G401.6 (cell line): ENCODE measurements at regions not wholly inside any gene's neighbourhood (a gene's known extent, or its start where the extent isn't known, plus 50 kb on each side); places are given as distances from the start of the nearest gene placed in this dataset.
"Not testable (repeated sequence)": the region's sequence is repeated elsewhere in the genome, so short reads cannot be mapped to it uniquely, and the experiment has no call there.

Experiments
- FAIRE-seq: peaks from 2 replicates; lab custom pipeline; 2012; peaks lifted over from hg19 to GRCh38; lab: Jason Lieb, UNC

DNA sequence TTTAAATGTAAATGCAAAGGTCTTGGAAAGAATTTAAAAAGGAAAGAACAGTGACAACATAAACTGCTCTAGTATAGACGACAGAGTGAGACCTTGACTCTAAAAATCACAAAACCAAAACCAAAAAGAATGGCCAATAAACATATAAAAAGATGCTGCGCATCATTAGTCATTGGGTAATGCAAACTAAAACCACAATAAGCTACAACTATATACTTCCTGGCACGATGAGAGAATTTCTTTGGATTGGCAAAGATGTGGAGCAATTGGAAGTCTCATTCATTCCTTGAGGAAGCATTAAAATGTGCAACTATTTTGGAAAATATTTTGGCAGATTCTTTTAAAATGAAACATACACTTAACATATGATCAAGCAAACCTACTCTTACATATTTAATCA is 98.7 kb upstream of the ZPLD1 start:
- no peak for FAIRE-seq

DNA sequence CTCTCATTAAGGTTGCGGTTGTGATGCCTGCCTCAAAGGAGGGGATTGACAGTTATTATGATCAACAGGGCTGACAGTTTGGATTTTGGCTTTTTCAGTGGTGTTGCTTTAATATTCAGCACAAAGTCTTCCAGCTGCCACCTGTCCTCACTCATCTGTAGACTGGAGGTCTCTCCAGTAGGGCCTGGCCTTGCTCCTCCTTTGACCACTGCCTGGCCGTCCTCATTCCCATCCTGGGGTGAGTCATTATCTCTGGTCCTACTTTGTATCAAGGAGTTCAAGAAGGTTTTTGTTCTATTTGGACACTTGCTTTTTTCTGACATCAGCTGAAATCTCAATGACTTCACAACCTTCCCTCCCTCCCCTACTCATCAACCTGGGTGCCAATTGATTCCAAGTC is 95.1 kb upstream of the ZPLD1 start:
- no peak for FAIRE-seq

DNA sequence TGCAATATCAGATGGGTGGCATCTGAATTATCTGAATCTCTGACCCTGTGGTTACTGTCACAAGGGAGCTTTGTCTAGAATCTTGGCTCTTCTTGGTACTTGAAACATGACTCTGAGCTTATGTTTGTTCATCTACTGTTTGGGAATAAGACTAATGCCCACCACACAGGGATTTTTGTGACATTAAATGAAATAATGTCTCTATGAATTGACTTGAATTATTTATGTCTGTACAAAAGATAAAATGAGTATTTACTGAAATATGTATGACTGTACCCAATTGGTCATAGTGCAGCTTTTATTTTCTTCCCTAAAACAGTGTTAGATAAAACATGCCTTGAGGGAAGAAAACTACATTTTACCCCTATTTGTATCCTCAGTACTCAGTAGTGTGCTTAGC is 87.9 kb upstream of the ZPLD1 start:
- no peak for FAIRE-seq

DNA sequence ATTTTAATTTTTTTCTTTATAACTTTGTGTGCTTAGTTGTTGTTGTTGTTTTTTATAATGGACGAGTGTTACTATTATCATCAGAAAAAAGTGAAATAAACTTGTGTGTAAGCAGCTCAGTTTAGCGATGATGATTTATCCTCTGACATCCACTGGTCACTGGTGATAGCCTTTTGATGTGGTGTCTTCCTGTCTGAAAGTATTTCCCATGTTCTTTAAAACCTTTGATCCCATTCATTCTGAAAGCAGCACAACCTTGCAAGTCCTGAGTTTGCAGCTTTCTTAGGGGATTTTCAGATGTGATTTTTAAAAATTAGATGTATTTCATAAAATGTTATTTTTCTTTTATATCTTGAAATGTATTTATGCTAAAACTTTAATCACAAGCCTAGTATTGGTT is 85.9 kb upstream of the ZPLD1 start:
- no peak for FAIRE-seq

DNA sequence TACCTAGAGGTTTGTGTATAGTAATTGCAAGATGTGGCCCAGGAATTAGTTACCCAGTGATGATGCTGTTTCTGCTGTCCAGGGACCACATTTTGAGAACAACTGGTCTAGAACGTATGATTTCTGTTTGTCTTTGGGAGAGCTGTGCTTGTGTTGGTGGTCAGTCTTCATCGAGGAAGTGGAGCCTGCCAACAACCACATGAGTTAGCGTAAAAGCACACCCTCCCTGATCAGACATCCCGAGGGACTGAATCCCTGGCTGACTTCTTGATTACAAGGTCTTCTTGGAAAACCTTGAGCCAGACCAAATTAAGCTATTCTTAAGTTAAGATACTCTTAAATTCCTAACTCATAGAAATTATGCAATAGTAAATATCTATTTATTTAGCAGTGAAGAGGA is 81.7 kb upstream of the ZPLD1 start:
- no peak for FAIRE-seq

DNA sequence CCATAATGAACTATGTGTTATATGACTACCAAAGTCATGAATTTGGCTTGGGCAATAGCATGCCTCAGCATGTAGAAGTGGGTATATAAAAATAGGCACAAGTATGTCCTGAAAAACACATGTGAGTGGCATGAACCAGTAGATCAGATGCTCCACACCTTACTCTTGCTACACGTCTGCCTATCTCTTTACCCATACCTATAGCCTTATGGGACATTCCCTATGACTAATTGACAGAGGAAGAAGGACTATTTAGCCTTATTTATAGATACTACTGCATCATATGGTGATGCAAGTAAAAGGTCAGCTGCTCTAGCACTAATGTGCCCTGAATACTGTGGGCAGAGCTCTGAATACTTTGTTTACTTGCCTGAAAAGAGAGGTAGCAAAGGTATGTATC is 81.0 kb upstream of the ZPLD1 start:
- no peak for FAIRE-seq

DNA sequence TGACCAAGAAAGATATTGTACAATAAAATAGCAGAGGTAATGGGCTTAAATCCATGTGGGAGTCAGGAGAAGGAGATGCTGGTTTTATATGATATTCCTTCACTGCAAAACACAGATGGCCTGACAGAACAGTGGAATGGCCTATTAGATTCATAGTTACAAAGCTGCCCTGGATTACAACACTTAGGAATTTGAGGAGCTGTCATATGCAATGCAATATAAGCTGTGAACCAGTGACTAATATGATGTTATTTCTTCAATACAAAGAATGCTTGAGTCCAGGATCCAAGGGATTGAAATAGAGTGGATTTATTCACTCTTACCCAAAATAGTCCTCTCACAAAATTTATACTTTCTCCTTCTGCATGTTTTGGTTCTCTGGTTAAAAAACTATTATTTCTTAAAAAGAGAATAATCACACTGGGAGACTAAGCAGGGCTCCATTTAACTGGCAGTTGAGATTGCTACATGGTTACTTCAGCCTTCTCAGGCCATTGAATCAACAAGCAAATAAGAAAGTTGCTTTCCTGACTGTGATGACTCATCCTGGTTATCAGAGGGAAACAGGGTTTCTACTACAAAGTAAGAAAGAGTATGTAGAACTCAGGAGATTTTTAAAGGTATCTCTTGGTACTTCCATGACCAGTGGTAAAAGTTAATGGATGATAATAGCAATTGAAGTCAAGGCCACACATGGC is 79.8 kb upstream of the ZPLD1 start:
- no peak for FAIRE-seq

DNA sequence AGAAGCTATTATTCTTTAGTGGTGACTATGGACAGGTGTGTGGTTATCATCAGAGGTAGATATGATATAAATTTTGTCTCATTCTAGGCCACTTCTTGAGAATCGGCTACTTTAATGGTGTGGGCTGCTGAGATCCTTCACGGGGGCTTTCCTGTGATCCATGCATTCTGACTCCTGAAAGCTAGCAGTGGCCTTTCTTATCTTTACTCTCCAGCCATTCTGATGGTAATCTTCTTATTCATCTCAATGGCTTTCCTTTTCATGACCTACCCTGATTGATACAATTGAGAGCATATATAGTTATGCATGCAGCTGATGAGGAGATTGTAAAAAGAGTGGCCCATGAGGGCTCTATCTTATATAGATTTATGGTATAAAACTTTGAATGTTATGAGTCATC is 78.3 kb upstream of the ZPLD1 start:
- FAIRE-seq, result no peak

DNA sequence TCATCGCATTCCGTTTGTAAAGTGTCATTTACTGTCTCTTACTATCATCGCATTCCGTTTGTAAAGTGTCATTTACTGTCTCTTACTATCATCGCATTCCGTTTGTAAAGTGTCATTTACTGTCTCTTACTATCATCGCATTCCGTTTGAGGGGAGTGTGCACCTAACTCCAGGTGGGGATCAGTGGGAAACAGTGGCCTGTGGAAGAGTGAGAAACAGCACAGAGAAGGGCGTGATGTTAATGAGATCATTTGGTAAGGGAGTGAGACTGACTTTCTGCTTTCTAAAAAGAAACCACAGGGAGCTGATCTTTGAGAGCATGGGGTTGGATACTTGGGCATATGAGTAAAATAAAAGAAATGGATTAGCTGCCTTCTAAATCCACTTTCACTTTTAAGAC is 77.5 kb upstream of the ZPLD1 start:
- not testable (repeated sequence) for FAIRE-seq

DNA sequence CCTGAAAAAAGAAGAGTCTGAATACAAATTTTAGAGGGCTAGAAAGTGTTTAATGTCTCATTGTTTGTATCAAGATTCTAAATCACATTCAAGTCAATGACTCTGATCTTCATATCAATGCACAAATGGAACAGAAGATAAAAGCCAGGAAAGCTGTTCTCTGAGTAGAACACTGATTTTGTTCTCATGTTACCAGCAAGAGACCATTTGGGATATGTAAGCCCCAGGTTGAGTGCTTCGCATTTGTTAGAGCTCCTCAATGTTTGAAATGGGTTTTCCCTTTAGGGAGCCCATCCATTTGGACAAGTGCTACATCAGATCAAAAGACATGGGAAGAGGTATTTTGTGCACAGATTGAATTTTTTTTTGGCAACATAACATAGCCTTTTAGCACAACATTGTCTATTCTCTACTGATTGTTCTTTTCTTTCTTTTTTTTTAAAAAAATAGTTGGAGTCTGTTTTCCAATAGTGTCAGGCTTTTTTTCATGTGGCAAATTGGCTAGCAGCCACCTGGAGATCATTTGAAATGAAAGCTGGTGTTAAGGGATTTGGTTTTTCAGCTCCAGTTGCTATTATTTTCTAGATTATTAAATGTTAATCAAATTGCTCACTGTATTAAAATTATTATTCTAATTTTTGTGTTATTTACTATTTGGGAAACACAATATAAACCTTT is 74.5 kb upstream of the ZPLD1 start:
- FAIRE-seq, result no peak

DNA sequence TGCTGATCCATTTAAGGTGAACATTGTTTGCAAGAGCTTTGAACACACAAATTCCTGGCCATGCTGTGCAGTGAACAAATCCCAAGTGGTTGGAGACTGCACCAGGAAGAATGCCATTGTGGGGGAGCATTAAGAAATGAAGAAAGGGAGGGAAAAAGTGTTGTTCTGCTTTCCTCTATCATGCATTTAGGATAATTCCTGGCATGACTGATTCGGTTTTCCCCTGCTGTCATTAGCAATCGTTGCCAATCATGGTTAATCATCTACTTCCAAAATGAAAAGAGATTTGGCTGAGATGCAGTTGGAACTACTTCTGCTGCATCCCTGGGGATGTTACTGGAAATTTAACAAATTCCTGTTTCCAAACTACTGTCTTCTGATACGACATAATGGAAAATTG is 73.7 kb upstream of the ZPLD1 start:
- FAIRE-seq, result no peak

DNA sequence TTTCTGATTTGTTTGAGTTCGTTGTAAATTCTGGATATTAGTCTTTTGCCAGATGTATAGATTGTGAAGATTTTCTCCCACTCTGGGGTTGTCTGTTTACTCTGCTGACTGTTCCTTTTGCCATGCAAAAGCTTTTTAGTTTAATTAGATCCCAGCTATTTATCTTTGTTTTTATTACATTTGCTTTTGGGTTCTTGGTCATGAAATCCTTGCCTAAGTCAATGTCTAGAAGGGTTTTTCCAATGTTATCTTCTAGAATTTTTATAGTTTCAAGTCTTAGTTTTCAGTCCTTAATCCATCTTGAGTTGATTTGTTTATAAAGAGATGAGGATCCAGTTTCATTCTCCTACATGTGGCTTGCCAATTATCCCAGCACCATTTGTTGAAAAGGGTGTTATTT is 68.7 kb upstream of the ZPLD1 start:
- FAIRE-seq, result not testable (repeated sequence)

DNA sequence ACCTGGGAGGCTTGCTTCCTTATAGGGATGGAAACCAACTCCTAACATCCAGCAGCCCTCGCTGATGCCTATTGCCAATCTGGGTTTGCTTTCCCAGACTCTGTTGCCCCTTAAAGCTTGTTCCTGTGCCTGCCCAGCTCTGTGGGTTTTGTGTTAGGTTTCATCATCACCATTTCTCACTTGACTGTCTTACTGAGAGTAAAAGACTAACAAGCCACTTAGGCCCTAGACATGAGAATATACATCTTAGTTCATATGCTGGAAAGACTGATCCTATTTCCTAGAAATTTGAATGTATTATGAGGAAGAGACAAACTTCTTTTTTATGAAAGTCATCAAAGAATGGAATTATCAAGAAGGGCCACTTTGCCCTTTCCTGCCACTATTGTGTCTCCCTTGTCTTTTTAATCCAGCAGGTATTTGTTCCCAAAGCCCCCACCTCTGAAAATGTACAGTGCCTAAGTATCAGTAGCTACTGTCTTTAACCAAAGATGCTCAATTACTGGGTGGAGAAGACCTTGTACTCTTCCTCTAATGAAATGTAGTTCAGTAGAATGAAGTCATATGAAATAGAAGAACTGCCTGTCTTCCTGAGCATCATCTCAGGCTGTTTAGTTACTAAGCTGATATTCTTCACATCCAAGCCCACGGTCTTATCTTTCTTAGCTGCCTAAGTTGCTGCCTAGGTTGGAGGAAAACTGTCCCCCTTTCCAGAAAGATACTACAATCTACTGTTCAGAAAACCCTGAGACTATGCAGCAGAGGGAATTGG is 59.8 kb upstream of the ZPLD1 start:
- no peak for FAIRE-seq

DNA sequence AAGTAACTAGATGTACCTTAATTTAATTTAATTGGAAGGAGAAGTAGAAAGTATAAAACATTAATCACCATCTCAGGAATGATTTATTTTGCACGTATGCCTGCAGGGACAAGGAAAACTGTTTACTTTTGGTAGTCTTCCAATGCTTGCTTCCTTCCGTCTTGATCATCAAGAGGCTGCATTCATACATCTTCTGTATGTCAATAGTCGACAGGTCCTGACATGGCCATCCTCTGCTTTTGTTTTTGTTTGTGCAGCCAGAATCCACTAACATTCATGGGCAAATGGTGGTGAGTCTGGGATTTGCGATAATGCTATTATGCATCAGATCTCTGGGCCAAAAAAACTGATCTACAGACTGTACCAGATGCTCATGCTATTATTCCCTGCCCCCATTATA is 56.6 kb upstream of the ZPLD1 start:
- no peak for FAIRE-seq

DNA sequence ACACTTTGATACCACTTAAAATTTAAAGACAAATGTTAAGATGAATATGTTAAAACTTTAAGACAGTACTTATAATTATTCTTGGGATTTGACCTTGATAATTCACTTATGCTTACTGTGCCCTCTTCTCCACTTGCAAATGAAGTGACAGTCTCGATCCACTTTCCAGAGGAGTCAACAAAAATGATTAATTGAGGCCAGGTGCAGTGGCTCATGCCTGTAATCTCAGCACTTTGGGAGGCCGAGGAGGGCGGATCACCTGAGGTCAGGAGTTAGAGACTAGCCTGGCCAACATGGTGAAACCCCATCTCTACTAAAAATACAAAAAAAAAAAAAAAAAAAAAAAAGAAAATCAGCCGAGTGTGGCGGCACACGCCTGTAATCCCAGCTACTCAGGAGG is 52.6 kb upstream of the ZPLD1 start:
- not testable (repeated sequence) for FAIRE-seq
